ENCODE measurements at regions not wholly inside any gene's neighbourhood (a gene's known extent, or its start where the extent isn't known, plus 50 kb on each side); places are given as distances from the start of the nearest gene placed in this dataset.

GRCh38 chr10:62578301-62578700 is 204.1 kb downstream of the ZNF365 start:
- H3K56ac ChIP-seq (ENCODE audit: insufficient read length, low read depth, low read length) = no peak overlapping the region
- no peaks in the 10 kb centered on the region for H3K79me2 ChIP-seq (ENCODE audit: insufficient read depth, low read length)
- H2AK5ac ChIP-seq (ENCODE audit: insufficient read length, low read length) = no peak overlapping the region
- no peak overlapping the region for H3K4ac ChIP-seq (ENCODE audit: low read depth, low read length)
- no peak for DNase-seq
- H3K9me3 Mint-ChIP-seq = no peaks in the 10 kb centered on the region; a peak in 1 of 5 replicates
- no peak for TF ChIP-seq CTCF (conservative IDR thresholded peaks at IDR 0.05)
- H4K5ac ChIP-seq (ENCODE audit: insufficient read length, low read depth, low read length) = no peak overlapping the region
- H4K8ac ChIP-seq (replicated peaks; ENCODE audit: insufficient read length, low read depth, low read length) = no peak overlapping the region
- no peak overlapping the region for H2AFZ ChIP-seq (ENCODE audit: low read length)
- no peak overlapping the region for H2BK15ac ChIP-seq (ENCODE audit: low read depth, low read length)
- H4K20me1 ChIP-seq (ENCODE audit: control insufficient read depth, insufficient read depth, insufficient read length) = no peaks in the 10 kb centered on the region
- no peak overlapping the region for H3K23ac ChIP-seq (ENCODE audit: insufficient read length, low read depth, low read length)
- no peak overlapping the region for H3K27ac Mint-ChIP-seq
- H3K18ac ChIP-seq (ENCODE audit: insufficient read length, low read depth, low read length) = no peak overlapping the region
- H3K27me3 Mint-ChIP-seq (ENCODE audit: low read depth) = no peaks in the 10 kb centered on the region; the same call in 1 of the 2 replicates
- H3K9me3 ChIP-seq (ENCODE audit: control insufficient read depth, low read depth, low read length) = no peaks in the 10 kb centered on the region
- H2BK120ac ChIP-seq (ENCODE audit: low read depth, low read length, poor library complexity, severe bottlenecking) = no peak overlapping the region
- H2BK20ac ChIP-seq (ENCODE audit: low read depth, low read length, poor library complexity, severe bottlenecking) = no peak overlapping the region
- no peaks in the 10 kb centered on the region for H3K79me1 ChIP-seq (ENCODE audit: insufficient read depth, low read depth, low read length, poor library complexity, severe bottlenecking)
- H3K27ac ChIP-seq (ENCODE audit: insufficient read length, low read depth, low read length) = no peak overlapping the region
- no peak overlapping the region for H4K91ac ChIP-seq (ENCODE audit: insufficient read length, low read depth, low read length)
- no peaks in the 10 kb centered on the region for H3K4me1 ChIP-seq (ENCODE audit: insufficient read depth, low read length)
- H3K9ac ChIP-seq (ENCODE audit: extremely low read depth, insufficient read length, low read length) = no peak overlapping the region
- no peaks in the 10 kb centered on the region for H3K23me2 ChIP-seq (ENCODE audit: insufficient read length, low read depth, low read length, poor library complexity, severe bottlenecking)
- H2BK5ac ChIP-seq (ENCODE audit: insufficient read length, low read length) = no peak overlapping the region
- no peaks in the 10 kb centered on the region for H3K4me1 Mint-ChIP-seq
- H3T11ph ChIP-seq (ENCODE audit: low read length) = no peak overlapping the region
- H2BK12ac ChIP-seq (ENCODE audit: insufficient read length, low read depth, low read length) = no peak overlapping the region
- H3K4me2 ChIP-seq (ENCODE audit: insufficient read depth, insufficient read length, low read length) = no peak overlapping the region
- WGBS (ENCODE audit: extremely low coverage, insufficient read length, low lambda C conversion rate) = no CpG with 5 or more reads among the region's 6 CpGs
- H3K36me3 Mint-ChIP-seq (ENCODE audit: insufficient read depth in 1 of 3, low read depth in 3 of 3) = no peaks in the 10 kb centered on the region
- H3K4me3 Mint-ChIP-seq = no peak overlapping the region
- no peaks in the 10 kb centered on the region for H3K27me3 ChIP-seq (ENCODE audit: insufficient read depth, low read length)
- no peak overlapping the region for H3K14ac ChIP-seq (ENCODE audit: insufficient read depth, low read length)

Measured in H9 (cell line).